ENCODE measurements at regions not wholly inside any gene's neighbourhood (a gene's known extent, or its start where the extent isn't known, plus 50 kb on each side); places are given as distances from the start of the nearest gene placed in this dataset.
A peak's percentile ranks its signal among the peaks of the same experiment; 100 is the strongest.
"Not testable (repeated sequence)": the region's sequence is repeated elsewhere in the genome, so short reads cannot be mapped to it uniquely, and the experiment has no call there.

GRCh38 chr6:15897063-15897876, 231.6 kb upstream of the MYLIP start:
- DNase-seq: no peak

- DNase-seq: no peak
Measured at GRCh38 chr6:15894973-15895725, 232.3 kb upstream of the DTNBP1 start.

GRCh38 chr6:15893556-15894253, 230.9 kb upstream of the DTNBP1 start:
- no peak for DNase-seq

GRCh38 chr6:15892369-15892768, 229.5 kb upstream of the DTNBP1 start:
- no peak for DNase-seq

GRCh38 chr6:15888798-15889772, 226.3 kb upstream of the DTNBP1 start:
- DNase-seq: no peak

GRCh38 chr6:15887491-15888461, 224.9 kb upstream of the DTNBP1 start:
- no peak for DNase-seq

GRCh38 chr6:15885624-15886023, 222.8 kb upstream of the DTNBP1 start:
- no peak for DNase-seq

- DNase-seq: not testable (repeated sequence)
Measured at GRCh38 chr6:15883593-15883992, 220.8 kb upstream of the DTNBP1 start.

- DNase-seq: no peak
Measured at GRCh38 chr6:15882915-15883314, 220.1 kb upstream of the DTNBP1 start.

- DNase-seq: no peak
Measured at GRCh38 chr6:15882345-15882744, 219.5 kb upstream of the DTNBP1 start.

- no peak for DNase-seq
Measured at GRCh38 chr6:15881150-15881549, 218.3 kb upstream of the DTNBP1 start.

- no peak for DNase-seq
Measured at GRCh38 chr6:15880262-15880973, 217.6 kb upstream of the DTNBP1 start.

- peak; percentile 59 for DNase-seq
Measured at GRCh38 chr6:15879371-15880261, 216.8 kb upstream of the DTNBP1 start.

- no peak for DNase-seq
Measured at GRCh38 chr6:15877231-15877630, 214.4 kb upstream of the DTNBP1 start.

- DNase-seq: no peak
Measured at GRCh38 chr6:15876406-15876805, 213.6 kb upstream of the DTNBP1 start.

GRCh38 chr6:15875797-15876196, 213.0 kb upstream of the DTNBP1 start:
- DNase-seq: no peak

GRCh38 chr6:15874821-15875220, 212.0 kb upstream of the DTNBP1 start:
- DNase-seq: no peak

- no peak for DNase-seq
Measured at GRCh38 chr6:15874326-15874725, 211.5 kb upstream of the DTNBP1 start.
